Peyer's patch (tissue), 4 donors: ENCODE measurements at regions not wholly inside any gene's neighbourhood (a gene's known extent, or its start where the extent isn't known, plus 50 kb on each side); places are given as distances from the start of the nearest gene placed in this dataset.

Source experiments
- CTCF ChIP-seq, 6 experiments: fragments of 450-650 bp in 4 of 6; fragments of 200-600 bp in 2 of 6; sonication (generic) in 1 of 6; IDR thresholded peaks; one replicate each; pipeline ENCODE4 v1.5.1; 2017 to 2019; ENCODE audit warnings: antibody characterized with exemption in 6 of 6, mild to moderate bottlenecking in 3 of 6, moderate library complexity in 1 of 6
- POLR2A ChIP-seq, 2 donors: fragments of 450-650 bp; IDR thresholded peaks; one replicate each; pipeline ENCODE4 v1.5.1; 2017; ENCODE audit warnings: antibody characterized with exemption in 2 of 2, mild to moderate bottlenecking in 2 of 2, moderate library complexity in 2 of 2

- TF ChIP-seq CTCF (IDR thresholded peaks at IDR 0.05) (no peak), POLR2A (IDR thresholded peaks at IDR 0.05) (no peak)
Measured at GRCh38 chr2:198595721-198596120, 791.3 kb downstream of the PLCL1 start.
